ENCODE measurements at regions not wholly inside any gene's neighbourhood (a gene's known extent, or its start where the extent isn't known, plus 50 kb on each side); places are given as distances from the start of the nearest gene placed in this dataset.
"Not testable (repeated sequence)": the region's sequence is repeated elsewhere in the genome, so short reads cannot be mapped to it uniquely, and the experiment has no call there.

DNA sequence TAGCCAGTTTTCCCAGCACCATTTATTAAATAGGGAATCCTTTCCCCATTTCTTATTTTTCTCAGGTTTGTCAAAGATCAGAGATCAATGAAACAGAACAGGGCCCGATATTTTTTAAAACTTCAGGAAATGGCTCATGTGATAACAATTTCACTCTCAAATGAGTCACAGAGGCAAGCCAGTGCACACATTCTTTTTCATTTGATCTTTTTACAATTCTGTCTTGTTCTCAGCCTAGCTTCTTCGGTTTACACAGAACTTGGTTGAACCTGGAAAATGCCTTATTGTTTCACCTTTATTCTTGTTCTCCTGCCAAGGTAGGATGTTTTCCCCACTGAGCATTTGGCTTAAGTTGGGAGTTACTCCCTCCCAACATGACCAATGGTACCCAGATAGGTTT, 258.9 kb downstream of the COL12A1 start:
- DNase-seq = no peak

DNA sequence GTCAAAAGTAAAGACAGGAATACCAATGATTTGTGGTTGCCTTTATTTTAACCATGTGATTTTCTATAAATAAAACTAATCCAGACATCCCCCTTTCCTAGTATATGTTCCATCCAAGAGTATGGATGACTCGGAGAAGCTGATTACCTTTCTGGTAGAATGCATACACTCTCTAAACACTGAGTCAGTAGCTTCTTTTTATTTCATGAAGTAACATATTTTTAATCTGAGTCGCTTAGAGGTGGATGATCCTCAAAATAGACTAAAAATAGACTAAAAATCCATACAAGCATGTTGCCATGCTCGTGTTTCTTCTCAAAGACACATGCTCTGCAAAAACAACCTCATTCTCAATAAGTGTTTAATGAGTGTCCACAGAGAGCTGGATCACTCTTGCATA, 263.7 kb downstream of the COL12A1 start:
- no peak for DNase-seq

DNA sequence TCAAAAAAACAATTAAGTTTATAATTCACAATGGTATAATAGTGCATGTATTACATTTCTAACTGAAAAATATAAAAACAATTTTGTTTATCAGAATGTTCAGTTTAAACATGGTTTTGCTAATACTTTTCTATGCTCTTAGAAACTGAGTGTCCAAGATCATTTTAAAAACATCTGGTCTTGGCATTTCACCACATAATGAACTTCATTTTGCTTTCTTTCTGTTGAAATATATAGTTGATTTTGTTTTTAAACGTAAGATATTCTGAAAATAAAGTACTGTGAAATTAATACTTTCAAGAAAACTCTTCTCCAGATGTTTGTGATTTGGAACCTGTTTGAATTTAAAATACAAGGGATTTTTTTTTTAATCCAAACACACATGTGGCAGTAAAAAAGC, 264.4 kb downstream of the COL12A1 start:
- DNase-seq = no peak

DNA sequence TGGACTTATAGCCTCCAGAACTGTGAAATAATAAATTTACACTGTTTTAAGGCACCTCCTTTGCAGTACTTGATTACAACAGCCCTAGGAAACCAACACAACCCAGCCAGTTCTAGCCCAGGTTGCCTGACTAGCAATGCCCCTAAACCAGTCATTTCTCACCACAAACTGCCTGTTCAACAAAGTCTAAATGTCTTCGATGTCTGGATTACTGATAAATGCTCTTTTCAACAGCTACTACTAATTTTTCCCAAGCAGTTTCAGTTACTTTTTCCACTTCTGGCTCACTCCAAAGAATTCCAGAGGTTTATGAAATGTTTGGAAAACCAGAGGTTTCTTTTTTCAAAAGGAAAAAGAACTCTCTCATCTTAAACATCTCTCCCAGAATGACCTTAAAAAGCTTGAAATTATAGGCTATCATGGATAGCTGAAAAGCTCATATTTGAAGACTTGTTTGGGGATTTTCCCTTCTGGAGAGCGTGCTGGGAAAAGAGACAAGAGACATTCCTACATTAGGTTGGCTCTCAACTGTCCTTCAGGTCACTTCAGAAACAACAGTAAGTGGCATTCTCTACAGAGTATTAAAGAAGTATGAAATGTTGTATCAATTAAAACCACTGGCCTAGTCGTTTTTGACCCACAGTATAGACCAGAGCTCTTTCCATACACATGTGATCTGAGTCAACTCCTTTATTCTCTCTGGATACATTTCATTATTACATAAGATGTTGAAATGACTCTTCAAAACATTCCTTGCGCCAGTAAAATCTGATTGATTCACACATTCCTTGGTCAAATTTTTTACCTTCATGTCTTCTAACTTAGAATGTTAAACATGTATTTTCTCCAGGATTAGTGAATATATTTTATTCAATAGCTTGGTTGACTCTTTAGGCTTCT, 265.9 kb downstream of the COL12A1 start:
- no peak for DNase-seq

GRCh38 chr6:74939151-74939708, 266.6 kb downstream of the COL12A1 start:
- DNase-seq = no peak

- DNase-seq = no peak
Observed at GRCh38 chr6:74937936-74938335, 267.9 kb downstream of the COL12A1 start.

GRCh38 chr6:74936886-74937285, 269.0 kb downstream of the COL12A1 start:
- DNase-seq = no peak

DNA sequence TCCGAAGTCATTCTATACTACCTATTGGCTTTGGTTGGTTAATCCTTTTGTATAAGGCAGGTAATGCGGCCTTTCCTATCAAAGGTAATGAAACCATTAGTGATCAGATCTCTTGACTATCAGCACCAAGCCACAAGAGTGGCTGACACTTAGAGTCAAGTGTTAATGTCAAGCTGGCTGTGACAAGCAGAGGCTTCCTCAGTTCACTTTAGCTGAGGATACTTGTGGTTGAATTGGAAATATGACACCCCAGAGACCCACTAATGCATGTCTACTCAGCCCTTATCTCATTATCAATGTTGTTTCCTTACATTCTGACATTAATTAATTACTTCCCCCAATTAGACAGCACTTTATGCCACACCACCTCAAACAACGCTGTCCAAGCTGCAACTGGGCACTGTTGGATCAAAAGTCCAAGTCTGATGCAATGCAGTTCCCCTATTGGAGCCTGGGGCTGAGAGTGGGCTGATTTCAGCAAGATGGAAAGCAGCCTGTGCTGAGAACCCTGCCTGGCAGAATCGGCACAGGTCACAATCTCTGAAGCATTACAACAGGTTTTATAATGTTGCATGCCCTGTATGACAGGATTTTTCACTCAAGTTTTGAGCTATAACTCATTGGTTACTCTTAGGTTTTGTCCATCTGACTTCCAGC, 273.5 kb downstream of the COL12A1 start:
- DNase-seq = no peak

GRCh38 chr6:74931558-74931957, 274.3 kb downstream of the COL12A1 start:
- no peak for DNase-seq

DNA sequence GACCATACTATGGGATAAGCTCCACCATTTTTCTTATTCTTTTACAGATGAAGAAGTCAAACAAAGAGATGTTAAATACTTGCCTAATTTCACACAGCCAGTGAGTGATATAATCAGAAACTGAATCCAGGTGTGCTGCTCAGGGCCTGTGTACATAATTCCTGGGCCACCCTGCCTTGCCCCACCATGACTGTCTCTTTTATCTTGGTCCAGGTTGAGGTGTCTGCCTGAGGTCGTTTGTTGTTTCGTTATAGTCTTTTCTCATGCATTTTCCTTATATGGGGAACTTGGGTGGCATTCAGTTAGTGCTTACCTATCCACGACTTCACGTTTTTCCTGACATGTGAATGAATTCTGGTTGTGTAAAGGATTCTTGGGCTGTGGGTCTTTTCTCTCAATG, 277.6 kb downstream of the COL12A1 start:
- DNase-seq = no peak

DNA sequence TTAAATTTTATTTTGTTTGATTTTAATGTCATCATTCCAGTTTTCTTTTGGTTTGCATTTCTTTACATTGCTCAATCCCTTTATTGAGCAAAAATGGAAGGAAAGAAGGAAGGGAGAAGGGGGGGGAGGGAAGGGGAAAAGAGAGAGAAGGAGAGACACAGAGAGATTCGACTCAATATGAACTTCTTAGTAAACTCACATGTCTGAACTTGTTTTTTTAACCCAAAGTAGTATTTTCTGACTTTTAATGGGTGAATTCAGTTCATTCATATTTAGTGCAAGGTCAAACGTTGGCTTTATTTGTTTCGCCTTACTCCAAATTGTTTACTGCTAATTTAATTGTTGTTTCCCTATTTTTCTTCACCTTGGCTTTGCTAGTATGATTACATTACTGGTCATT, 278.6 kb downstream of the COL12A1 start:
- DNase-seq = no peak

DNA sequence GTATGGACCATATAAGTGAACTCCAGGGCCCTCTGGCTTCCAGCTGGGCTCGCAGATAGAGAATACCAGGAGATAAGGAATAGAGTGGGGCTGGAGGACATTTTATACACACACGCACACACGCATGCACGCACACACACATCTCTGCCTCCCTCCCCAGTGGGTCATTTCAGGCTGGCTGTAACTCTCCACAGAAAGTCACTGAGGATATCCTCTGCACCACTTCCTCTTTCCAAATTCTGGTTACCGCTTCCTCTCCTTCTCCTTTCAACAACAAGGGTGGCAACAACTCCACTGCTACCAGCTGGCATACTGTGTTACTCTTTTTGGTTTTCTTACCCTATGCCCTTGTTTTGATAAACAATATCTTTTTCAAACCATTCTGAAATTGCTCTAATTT, 280.2 kb downstream of the COL12A1 start:
- DNase-seq = no peak

DNA sequence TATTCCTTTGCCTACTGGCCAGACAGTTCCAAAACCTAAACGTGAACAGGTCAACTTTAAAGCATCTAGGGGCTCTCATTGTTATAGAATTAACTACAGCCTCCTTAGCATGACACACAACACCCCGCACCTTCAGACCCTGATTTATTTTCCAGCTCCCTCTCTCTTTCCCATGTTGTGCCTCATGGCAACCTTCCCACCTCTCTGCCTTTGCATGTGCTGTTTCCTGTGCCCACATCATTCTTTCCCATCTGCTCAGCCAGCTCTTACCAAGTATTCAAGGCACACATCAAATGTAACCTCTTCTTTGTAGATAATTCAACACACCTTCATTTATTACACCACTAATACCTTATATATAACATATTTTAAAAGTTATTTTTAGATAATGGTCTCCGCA, 291.0 kb downstream of the COL12A1 start:
- DNase-seq = no peak

DNA sequence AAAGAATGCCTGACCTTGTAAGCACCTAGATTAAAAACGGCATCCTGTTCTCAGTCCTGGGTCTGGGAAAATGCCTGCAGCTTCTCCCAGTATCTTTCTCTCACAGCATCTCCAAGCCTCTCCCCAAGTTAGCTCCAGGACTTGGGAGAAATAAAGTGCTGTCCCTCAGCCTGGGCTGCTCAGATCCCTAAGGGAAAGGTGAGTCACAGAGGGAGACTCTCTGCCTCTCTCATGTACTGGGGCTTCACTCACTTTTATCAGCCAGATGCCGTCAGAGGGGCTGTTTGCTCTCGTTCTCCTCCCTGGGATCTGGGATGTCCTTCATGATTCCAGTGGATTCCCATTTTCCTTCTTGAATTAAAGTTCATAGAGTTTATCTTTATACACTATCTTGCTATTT, 293.6 kb downstream of the COL12A1 start:
- DNase-seq = no peak

DNA sequence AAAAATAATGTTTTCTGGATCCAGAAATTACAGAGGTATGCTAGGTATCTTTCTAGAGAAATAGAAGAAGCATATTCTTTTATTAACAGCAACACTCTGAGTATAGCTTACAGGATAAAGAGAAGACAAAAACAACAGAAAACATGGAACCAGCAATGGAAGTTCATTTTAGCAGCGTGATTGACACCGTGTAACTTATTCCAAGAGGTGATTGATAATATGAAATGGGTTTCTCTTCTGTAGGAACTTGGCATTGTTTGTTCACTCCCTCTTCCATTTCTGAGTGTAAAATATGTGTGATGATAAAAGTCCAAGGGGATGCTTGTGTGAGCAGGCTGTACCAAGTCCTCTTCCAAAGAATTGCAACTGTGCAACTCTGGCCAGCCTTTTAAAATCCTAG, 303.0 kb downstream of the COL12A1 start:
- DNase-seq = no peak

GRCh38 chr6:74902089-74902488, 303.8 kb downstream of the COL12A1 start:
- no peak for DNase-seq

GRCh38 chr6:74901576-74901975, 304.3 kb downstream of the COL12A1 start:
- DNase-seq = no peak

- DNase-seq = no peak
Observed at GRCh38 chr6:74899416-74899815, 306.4 kb downstream of the COL12A1 start.

DNA sequence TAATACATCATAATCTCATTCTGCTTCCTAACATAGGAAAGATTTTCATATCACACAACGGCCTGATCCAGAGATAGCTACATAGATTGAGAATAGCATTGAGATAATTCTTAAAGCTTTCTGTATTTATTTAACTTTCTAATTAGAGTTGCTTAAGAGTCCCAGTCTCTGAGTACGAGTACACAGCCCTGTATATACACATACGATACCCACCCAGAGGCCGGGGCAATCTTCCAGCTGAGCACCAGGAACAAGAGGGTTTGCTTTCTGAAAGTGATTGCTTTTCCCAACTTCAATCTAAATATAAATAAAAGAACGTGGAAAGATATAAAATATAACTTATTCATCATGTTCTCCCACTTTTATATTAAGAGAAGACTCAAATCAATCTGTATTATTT, 313.8 kb downstream of the COL12A1 start:
- DNase-seq = no peak

DNA sequence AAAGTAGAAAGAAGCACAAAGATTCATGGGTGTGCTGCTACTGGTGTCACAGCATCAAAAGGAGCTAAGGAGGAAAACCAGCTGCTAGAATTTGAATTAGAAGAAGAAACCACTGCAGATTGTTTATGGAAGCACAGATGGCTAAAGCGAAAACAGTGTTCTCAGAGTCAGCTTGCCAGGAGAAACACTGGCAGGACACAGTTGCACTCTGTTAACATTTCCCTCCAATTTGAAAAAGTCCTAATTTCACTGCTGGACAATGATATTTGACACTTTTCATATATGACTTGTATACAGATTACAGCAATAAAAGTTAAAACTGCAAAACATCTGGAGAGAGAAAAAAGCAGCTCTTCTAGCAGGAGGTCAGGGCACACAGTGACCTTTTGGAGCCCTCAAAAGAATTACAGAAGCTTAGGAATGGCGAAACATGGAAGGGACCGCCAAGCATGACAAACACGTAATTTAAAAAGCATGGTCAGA, 314.5 kb downstream of the COL12A1 start:
- DNase-seq = no peak

GRCh38 chr6:74889635-74890034, 316.2 kb downstream of the COL12A1 start:
- DNase-seq = no peak

DNA sequence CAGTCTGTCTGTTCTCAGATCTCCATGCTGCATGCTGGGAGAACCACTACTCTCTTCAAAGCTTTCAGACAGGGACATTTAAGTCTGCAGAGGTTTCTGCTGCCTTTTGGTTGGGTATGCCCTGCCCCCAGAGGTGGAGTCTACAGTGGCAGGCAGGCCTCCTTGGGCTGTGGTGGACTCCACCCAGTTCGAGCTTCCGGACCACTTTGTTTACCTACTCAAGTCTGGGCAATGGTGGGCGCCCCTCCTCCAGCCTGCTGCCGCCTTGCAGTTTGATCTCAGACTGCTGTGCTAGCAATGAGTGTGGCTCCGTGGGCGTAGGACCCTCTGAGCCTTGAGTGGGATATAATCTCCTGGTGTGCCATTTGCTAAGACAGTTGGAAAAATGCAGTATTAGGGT, 317.1 kb downstream of the COL12A1 start:
- not testable (repeated sequence) for DNase-seq

GRCh38 chr6:74879976-74880375, 325.9 kb downstream of the COL12A1 start:
- DNase-seq = no peak

DNA sequence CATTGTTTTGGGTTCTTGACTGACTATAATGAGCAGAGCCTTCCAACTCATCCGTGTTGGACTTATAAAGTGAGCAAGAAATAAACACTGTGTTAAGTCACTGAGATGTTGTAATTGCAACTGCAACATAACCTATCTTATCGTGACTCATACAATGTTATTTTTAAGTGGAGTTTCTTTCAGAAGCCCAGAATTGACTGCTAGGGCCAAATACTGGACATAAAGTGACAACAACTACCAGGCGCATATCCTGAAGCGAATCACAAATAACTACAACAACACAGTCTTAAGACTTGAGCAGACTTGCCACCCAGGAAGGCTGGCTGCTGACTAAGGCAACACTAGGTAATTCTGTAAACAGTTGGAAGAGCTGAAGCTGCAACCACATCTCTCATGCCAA, 326.6 kb downstream of the COL12A1 start:
- DNase-seq = no peak

Data from NCI-H1105 treated with DMSO at 0.1 percent for 48 hours (cell line).